ENCODE measurements at regions not wholly inside any gene's neighbourhood (a gene's known extent, or its start where the extent isn't known, plus 50 kb on each side); places are given as distances from the start of the nearest gene placed in this dataset.
"Not testable (repeated sequence)": the region's sequence is repeated elsewhere in the genome, so short reads cannot be mapped to it uniquely, and the experiment has no call there.

DNA sequence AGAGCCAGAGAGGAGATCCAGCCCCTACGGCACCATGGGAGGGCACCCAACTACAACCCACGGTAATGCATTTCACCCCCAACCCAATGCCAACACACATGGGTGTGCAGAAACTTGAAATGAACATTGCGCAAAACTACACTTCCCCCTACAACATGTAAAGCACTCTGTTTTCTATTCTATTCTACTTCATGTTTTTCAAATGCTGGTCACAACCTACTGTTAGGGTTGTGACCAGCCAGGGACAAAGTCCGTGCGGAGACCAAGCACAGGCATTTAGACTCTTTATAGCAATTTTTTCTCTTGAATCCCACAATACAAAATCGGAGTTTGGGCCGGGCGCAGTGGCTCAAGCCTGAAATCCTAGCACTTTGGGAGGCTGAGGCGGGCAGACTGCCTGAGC lies 90.6 kb downstream of the MRPL14 start:
- no peak for DNase-seq

DNA sequence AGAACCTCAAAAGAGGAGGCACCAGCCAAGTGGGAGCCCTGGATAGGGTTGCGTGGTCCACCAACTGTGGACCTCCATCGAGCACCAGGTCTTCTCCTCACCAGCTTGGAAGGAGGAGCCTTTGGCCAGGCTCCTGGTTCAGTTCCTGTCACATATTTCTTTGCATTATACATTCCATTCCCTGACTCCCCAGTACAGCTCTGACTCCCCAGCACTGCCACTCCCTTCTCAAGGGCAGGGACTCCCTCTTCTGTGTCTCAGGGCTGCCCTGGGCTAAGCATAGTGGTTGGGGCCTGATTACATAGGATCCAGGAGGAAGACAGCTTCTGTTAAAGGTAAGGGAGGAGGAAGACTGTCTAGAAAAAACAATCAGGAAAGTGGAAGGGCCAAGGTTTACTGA lies 91.1 kb downstream of the MRPL14 start:
- no peak for DNase-seq

- no peak for DNase-seq
Observed at GRCh38 chr6:44035621-44036020, 91.6 kb downstream of the MRPL14 start.

DNA sequence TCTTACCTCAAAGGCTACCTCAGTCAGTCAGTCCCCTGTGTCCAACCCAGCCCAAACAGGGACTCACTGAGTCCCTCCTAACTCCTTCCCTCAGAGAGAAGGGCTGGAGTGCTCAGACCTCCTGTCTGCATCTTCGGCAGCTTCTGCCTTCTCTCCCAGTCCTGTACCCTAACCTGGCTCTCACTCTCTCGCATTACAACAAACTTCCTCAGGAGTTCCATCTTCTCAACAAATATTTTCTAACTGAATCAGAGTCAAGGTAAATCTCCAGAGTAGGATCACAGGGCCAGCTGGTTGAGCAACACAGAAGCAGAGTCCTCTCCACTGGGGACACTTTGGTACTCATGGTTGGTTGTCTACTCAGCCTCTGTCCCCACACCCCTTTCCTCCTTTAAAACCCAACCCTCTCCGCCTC lies 92.3 kb downstream of the MRPL14 start:
- no peak for DNase-seq

DNA sequence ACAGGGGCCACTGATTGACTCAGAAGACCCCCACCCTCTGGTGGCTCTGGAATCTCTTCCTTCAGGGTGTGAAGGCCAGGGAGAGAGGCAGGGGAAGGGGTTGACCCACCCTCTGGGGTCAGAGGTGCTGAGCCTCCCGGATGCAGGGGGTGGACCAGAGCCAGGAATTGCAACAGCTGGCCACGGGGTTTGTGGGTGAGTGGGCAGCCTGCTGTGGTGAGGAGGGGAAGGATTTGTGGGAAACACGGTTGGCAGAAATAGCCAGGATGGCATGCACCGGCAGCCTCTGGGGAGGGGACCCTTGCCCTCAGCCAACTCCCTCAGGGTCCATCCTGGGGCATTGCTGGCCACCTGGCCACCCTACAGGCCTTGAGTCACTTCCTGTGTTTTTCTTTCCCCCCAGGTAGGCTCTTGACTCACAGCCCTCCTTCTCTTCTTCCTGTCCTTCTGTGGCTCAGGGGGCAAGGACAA lies 92.8 kb downstream of the MRPL14 start:
- DNase-seq: no peak

DNA sequence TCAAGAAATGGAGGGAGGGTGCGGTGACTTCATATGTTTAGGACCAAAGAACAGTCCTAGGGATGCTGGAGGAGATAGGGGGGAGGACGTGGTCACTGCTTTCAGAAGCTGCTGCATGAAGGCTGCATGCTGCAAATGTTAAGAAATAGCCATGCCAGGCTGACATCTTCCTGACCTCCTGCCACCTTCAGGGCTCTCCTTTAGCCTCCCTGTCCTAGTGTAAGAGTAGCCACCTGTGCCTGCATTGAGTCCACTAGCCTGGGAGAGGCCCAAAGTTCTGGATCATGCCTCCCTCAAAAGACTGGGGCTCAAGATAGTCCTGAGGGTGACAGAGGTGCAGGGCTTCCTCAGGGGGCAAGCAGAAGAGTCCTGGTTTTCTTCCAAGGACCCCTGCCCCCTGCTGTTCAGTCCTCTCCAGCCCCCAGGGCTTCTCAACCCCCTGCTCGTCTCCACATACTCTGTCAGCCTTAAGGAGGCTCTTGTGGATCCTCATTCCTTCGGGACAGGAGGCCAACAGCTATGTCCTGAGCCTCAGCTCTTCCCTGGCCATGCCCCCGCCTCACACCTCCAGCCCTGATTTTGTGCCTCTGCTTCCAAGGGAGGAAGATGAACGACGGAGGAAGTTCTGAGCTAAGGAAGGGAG lies 96.3 kb downstream of the MRPL14 start:
- no peak for DNase-seq

DNA sequence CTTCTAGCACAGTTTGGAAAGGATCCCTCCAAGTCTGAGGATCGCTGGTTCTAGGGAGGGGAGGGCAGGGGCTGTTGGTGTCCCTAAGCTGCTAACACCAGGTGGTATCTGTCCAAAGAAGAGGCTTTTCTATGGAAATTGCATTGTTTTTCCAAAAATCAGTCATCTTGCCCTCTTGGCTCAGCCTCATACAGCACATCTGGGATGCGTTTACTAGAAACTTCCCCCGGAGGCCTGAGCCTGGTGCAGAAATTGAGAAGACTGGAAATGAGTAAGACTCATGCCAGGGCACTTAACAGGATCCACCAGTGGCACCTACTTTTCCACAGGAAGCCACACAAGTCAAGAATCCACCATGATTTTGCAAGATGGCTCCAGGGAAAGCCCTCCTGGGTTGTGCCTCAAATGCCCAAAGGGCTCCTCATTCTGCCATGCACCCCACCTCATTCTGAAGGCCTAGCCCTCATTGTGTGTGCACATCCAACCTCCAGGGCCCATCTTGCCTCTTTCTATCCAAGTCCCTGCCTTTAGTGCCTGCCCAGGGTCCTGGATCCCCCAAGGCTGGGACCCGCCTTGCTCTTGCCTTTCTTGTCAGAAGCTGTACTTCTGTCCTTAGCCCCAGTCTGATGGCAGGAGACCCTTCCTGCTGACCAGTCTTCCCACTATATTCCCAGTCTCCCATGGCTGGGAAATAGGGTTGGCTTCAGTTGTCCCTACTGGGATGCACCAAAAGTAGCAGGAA lies 97.6 kb downstream of the MRPL14 start:
- DNase-seq: no peak

GRCh38 chr6:44028789-44029310 lies 98.4 kb downstream of the MRPL14 start:
- DNase-seq: no peak

- no peak for DNase-seq
Observed at GRCh38 chr6:44025226-44025625, 102.0 kb downstream of the MRPL14 start.

- no peak for DNase-seq
Observed at GRCh38 chr6:44024574-44025219, 102.6 kb downstream of the MRPL14 start.

GRCh38 chr6:44023586-44024454 lies 103.4 kb downstream of the MRPL14 start:
- no peak for DNase-seq

- DNase-seq: no peak
Observed at GRCh38 chr6:44022671-44023352, 104.4 kb downstream of the MRPL14 start.

- no peak for DNase-seq
Observed at GRCh38 chr6:44022296-44022661, 105.0 kb downstream of the MRPL14 start.

DNA sequence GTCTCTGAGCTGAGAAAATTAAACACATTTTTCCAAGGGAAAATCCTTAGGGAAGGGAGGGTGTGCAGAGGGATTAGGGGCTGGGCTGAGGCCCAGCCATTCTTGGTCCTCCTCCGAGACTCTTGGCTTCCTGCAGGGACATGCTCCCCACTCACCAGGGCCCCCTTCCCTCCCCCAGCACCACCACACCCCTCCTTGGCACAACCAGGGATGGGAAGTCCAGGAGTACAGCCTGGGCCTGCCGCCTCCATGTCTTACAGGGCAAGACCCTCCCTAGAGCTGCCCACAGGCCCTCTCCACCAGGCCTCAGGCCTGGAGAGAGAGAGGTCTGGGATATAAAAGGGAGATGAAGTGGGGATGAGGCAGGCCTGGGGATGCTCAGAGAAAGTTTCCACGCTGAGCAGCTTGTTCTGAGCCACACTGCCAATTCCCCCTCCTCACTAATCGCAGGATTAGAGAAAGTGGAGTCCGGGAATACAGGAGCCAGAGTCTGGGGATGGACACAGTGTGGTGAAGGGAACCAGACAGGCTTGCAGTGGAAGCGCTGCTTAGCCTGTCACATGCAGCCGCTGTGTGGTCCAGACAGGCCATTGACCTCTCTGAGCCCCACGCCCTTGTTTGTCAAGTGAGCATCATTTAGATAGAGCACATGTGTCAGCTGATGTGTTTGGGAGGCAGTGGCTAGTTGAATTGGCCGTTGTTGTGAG lies 105.5 kb downstream of the MRPL14 start:
- no peak for DNase-seq

GRCh38 chr6:44020664-44021425 lies 106.4 kb downstream of the MRPL14 start:
- no peak for DNase-seq

DNA sequence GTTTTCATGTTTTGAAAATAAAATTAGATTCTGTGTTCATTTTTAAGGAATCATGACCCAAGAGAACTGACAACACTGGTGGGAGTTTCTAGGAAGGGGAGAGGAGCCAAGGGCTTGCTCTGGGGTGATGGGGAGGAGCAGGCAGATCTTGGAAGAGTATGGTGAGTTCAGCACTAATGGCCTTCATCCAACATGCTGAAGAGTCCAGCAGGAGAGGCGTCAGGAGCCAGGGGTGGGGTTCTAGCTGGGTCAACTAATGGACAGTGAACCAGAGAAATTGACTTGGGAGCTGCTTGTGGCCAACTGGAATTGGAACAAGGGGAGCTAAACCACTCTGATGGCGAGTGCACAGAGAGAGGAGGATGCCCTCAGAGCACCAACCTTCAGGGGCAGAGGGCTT lies 107.1 kb downstream of the MRPL14 start:
- DNase-seq: no peak

GRCh38 chr6:44017307-44017706 lies 109.9 kb downstream of the MRPL14 start:
- not testable (repeated sequence) for DNase-seq

- DNase-seq: no peak
Observed at GRCh38 chr6:44016131-44016870, 111.0 kb downstream of the MRPL14 start.

DNA sequence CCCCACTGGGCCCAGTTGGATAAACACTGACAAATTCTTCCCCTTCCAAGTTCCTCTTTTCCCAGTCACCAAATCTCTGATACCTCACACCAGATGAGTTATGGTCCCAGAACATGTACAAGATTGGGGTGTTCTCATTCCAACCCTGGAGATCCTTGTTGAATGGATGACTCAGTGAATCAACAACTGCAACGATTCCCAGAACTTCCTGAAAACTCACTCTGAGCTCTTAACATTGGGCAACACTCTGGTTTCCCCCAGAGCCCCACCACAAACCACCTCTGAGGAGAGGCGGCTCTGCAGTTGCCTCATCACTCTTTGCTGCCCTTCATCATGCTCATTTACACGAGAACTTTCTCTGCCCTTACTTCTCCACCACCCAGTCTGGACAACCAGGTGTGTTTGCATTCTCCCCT lies 115.2 kb downstream of the MRPL14 start:
- no peak for DNase-seq

DNA sequence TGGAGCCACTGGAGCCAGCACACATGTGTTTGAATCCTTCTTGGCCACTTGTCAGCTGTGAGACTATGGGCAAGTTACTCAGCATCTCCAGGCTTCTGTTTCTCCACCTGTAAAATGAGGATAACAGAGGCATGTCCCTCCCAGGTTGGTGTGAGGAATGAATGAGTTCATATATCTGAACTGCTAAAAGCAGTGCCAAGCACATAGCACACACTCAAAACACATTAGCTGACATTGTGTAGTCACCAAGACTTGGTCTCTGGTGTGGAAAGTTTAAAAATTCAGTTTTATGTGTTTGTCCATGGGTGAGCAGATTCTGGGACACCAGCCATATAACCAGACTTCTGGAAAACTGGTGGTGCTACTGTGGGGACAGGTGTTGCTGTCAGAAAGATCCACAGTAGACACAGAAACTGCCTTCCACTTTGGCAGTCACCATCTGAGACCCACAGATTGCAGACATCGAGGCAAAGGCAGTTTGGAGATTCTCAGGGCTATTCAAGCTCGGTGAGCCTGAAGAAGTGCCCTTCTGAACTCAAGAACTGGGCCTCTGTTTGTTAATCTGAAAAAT lies 115.8 kb downstream of the MRPL14 start:
- no peak for DNase-seq

Data from stimulated activated CD4-positive, alpha-beta T cell treated with anti-CD3 and anti-CD28 coated beads, Interleukin-4, amount 100 ng/mL, for 24 hours (primary cell).